Epidermal melanocyte (primary cell): ENCODE measurements at regions not wholly inside any gene's neighbourhood (a gene's known extent, or its start where the extent isn't known, plus 50 kb on each side); places are given as distances from the start of the nearest gene placed in this dataset.
"Not testable (repeated sequence)": the region's sequence is repeated elsewhere in the genome, so short reads cannot be mapped to it uniquely, and the experiment has no call there.

Experiments
- DNase-seq: peaks from one replicate; pipeline ENCODE4 v3.0.0; 2011; ENCODE audit warnings: low spot score; ENCODE audit not compliant: insufficient read length

DNA sequence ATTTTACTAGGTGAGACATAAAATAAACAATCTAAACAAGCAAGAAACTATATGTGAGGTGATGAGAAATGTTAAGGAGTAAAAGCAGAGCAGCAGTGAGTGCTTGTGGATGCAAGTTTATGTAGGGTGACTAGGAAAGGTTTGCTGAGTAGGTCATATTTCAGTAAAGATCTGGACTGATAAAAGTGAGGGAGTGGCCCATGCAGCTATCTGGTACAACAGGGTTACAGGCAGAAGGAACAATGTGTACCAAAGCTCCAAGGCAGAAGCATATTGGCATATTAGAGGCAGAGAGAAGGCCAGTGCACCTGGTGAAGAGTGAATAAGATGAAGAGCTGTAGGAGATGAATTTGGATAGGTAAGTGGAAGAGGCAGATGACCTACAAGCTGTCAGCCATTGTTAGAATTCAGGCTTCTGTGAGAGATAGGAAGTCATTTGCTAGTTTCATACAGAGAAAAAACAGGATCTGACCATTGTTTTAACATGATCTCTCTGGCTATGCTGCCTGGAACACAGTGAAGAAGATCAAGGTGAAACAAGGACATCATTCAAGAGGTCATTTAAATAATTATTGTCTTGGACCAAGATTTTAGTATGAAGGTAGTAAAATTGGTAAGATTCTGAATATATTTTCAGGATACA lies 274.6 kb downstream of the ANKRD50 start:
- DNase-seq = no peak

DNA sequence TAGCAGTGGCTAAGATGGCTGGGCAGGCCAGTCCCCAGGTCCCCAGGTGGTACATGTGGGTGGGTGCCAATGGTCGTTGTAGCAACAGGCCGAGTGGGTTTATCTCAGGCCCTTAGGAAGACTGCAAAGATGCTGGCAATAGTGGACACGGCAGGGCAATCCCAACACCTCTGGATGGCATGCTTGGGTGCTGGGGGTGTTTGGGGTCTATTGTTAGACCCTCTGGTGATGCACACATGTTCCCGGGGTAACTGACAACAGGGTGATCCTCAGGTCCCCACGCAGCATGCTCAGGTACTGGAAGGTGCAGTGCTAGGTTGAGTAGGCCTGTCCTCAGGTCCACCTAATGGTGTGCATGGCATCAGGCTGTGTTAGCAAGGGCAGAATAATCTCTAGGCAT lies 267.5 kb downstream of the ANKRD50 start:
- no peak for DNase-seq

DNA sequence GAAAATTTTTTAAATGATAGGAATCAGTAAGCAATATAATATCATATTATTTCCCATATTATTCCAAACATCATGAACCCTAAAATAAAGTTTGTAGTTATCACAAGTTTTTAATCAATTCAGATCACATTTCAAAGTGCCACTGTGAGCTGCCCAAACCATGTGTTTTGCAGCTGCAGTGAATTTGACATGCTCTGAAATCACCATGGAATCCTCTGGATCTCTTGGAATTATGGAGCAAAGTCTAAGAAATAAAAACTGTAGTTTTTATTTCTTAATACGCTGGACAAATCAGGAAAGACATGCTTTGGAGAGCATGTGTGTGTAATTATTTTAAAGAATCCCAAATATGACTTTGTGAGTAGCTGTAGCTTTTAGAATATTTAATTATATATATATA lies 262.7 kb downstream of the ANKRD50 start:
- no peak for DNase-seq

DNA sequence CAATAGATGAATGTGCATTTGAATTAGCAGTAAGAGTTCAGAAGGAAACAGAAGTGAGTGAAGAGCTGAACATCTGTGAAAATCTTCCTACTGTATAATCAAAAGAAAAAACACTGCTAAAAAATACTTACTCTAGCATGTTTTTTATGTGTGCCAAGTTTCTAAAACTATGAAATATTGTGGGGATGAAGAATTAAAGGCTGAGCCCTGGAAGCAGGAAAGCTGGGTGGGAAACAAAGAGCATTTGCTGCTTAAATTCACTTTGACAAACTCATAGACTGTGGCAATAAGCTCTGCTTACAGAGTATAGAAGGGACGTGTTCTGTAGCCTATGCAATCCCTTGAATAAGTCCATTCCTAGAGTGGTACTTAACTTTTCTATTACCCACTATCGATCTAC lies 261.7 kb downstream of the ANKRD50 start:
- DNase-seq = no peak

DNA sequence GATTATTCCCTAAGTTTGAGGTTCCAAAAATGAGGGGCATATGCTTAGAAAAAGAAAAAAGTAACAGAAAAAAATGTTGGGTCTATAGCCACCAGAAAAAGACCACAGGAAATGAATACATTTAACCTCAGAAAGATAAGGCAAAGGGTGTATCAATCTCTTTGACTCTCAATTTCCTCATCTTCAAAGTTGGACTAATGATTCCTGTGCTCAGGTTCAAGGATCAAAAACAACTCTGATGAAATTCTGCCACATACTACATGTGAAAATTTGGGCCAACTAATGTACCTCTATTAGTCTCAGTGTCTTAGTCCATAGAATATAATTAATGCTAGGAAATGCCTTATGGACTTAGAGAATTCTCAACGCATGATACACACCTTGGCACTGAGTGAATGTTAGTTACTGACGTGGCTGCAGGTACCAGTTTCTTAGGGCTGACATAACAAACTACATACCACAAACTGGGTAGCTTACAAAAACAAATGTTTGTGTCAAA lies 257.7 kb downstream of the ANKRD50 start:
- DNase-seq = no peak

DNA sequence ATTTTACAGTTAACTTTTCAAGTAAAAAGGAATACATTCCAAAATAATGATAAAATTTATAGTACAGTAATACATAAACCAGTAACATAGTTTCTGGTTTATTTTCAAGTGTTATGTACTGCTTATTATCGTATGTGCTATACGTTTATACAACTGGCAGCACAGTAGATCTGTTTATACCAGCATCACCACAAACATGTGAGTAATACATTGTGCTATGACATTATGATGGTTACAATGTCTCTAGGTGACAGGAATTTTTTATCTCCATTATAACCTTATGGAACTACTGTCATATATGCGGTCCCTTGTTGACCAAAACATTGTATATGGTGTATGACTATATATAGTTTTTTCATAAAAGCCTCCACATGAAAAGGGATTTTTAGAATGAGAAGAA lies 256.9 kb downstream of the ANKRD50 start:
- DNase-seq = no peak

DNA sequence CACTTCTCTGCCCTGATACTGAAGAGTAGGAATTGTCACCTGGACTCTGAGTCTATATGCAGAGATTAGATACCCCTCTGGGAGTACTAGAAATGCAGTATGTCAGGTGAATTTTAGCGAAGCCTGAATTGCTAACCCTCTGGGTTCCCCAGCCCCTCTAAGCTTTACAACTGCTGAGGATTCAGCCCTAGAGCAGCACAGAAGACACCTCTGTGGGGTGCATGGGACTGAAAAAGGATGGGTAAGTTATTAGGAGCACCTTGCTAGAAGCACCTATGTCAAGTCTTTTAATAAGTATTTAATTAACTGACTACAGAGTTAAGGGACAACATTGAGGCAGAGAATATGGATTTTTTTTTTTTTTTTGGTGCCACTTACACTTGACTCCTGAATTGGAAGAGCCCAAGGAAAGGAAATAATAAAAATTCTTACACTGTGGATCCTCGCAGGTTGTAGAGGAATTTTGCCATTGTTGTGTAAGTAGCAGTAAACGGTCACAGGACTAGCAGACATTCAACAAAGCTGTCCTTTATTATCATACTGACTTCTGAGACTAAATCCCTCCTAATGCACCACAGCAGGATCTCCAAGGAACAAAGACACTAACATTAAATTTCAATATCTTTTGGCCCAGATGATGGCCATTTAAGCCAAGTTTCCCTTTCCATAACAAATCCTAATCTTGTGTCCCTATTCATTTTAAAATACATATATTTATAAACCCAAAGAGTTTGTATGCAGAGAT lies 253.2 kb downstream of the ANKRD50 start:
- no peak for DNase-seq

DNA sequence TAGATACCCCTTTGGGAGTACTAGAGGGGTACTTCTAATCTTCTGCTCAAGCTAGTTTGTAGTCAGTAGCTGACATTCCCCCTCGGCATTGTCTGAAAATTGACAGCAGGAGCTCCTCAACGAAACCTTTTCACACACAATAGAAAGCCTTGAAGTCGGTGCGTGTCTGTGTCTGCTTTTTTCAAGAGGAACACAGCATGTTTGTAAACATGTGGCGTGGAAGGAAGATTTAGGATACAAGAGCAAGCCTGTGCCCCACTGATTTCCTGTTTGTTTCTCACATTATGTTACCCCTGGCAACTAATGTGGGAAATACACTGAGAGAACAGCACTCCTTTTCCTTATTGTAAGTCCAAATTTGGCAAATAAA lies 252.6 kb downstream of the ANKRD50 start:
- DNase-seq = peak; percentile 44

DNA sequence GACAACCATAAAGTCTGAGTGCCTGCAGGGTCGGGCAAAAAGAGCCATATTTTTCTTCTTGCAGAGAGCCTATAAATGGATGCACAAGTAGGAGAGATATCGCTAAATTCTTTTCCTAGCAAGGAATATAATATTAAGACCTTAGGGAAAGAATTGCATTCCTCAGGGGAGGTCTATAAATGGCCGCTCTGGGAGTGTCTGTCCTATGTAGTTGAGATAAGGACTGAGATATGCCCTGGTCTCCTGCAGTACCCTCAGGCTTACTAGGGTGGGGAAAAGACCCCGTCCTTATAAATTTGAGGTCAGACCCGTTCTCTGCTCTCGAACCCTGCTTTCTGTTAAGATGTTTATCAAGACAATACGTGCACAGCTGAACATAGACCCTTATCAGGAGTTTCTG lies 250.9 kb downstream of the ANKRD50 start:
- DNase-seq = not testable (repeated sequence)

DNA sequence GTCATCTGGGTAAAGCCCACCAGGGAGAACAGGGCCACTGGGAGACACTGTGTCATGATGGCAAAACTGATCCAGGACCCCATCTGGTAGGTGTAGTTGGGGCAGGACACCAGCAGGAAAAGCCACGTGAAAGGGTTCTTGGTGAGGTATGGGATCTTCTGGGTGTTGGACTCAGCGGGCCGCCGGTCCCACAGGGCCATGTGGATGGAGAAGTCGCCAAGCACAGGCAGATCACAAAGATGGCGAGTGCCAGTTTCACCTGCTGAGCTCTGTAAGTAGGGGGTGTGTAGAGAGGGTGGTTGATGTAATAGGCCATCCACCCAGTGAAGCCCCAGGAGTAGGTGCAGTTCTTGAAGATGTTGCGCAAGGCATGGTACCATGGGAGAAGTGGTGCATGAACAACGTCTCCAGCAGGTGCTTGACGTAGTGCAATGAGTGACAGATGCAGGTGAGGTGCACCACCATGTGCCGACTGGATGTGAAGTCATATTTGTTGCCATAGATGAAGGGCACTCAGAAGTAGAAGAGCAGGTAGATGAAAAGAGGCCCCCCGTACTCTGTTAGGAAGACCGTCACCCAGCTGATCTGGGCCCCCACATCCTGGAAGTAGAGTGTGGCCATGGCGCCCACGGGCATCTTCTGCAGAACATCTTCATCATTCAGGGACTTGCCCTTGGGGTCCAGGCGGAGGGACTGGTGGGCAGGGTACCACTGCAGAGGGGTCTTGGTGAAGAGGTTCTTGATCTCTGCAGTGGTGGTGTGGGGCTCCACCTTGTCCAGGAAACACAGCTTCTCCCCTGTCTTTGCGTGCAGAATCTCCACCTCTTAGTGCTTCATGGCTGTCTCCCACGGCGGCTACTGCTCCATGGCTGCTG lies 249.3 kb downstream of the ANKRD50 start:
- DNase-seq = no peak

DNA sequence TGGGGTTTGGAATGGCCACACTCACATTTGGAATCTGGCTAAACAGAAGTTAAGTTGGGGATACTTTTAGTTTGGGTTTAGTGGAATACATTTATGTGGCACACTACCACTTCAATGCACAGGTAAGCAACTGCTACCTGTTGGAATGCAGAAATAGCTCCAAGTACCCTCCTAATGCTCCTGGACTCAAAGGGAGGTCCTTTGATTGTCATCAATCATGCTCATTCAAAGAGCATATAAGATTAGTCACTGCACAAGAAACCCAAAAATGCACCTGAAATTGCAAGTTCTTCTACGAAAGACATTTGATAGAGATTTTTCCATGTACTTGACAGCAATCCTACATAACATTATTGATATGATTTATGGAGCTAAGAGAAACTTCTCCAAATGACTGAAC lies 247.7 kb downstream of the ANKRD50 start:
- no peak for DNase-seq

DNA sequence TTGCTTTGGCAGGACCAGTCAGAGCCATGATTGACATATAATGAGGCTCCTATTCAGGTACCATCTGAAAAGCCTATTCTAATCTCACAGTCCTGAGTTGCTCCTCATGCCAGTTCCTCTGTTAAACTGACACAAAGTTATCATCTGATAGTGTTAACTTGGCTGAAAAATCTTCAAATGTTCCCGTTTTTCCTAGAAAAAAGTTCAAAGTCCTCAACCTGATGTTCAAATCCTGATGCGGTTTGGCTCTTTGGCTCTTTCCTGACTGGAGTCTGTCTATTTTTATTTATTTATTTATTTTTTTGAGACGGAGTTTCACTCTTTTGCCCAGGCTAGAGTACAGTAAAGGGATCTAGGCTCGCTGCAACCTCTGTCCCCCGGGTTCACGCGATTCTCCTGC lies 244.2 kb downstream of the ANKRD50 start:
- DNase-seq = no peak

DNA sequence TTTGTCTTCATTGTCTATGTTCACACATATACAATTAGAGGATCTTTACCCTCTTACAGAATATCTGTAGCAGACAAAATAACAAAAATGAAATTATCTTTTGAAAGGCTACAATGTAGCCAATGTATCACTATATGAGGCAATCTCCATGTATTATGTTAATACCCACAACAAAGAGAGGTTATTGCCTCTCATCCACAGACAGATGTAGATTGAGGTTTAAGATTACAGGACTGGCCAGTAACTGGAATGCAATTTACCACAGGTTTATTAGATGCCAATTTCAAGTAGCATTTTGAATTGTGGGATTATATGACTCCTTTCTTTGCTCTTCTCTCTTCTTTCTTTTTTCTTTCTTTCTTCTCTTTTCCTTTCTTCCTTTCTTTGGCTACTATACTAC lies 242.6 kb downstream of the ANKRD50 start:
- DNase-seq = no peak

DNA sequence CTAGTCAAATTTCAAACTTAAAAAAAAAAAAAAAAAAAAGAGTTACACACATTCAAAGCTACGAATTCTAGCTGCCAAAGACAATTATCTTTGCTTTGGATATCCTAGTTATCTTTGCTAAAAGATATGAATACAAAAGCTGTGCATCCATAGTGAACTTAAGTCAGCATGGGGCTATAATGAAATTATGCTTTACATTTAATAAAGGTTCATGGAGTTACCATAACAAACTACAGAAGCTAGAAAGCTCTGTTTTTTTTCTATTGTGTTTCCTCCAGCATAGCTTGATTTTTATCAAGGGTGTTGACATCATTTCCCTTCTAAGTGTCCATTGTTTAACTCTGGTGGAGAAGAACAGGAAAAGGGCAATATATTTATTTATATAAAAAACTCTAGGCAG lies 234.1 kb downstream of the ANKRD50 start:
- no peak for DNase-seq

DNA sequence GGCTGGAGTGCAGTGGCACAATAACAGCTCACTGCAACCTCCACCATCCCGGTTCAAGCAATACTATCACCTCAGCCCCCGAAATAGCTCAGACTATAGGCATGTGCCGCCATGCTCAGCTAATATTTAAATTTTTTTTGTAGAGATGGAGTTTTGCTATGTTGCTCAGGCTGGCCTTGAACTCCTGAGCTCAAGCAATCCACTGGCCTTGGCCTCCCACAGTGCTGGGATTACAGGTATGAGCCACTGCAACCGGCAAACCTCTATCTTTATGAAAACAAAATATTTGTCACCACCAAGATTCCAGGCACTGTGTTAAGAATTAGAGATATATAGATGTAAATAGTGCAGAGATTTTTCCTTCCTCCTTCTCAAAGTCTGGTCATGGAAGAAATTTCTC lies 232.5 kb downstream of the ANKRD50 start:
- DNase-seq = no peak

DNA sequence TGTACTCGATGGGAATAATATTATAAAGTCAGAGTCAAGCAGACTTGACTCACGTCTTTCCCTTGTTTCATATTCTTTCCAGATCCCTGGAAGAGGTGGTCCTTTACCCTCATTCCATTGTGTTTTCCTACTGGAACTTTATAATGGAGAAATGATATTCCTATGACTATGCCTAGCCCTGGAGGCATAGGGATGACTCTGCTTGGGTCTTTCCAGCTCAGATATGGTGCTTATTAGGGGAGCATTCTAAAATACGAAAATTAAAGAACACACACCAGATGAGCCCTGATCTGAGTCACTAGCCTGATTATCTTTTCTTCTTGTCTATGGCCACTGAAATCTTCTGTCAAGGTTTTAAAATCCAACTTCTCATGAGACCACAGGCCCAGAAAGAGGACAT lies 231.4 kb downstream of the ANKRD50 start:
- no peak for DNase-seq

DNA sequence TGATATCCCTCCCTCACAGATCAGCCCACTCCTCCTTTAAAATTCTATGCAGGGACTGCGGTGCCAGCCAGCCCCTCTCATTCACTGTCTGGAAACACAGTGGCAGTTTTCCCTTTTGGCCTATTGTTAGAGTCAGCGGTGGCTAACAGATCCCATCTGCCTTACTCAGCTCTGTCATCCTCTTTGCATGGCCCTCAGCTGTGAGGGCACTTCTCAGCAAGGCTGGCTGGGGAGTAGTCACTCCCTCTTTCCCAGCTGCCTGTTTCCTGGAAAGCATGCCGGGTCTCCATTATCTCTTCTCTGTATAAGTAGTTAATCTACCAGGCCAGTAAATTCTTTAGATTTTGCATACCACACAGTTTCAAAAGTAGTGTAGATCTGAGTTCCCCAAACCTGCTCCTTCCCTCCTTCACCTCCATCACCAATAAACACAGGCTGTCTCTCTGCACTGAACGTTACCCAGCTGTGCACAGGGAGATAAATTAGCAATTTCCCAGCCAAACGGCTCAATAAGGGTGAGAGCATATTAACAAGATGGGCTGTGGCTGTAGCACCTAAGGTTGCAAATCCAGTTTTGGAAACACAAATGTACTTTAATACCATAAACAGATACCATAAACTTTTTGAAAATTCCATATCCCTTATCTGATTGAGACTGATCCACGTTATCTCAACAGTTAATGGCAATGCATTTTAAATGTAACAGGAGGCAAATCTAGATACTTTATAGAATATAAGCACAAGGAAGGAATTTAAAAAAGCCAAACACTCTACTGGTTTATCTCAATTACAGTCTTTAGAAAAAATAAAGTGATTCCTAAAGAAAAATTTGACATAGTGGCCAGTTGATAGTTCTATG lies 229.3 kb downstream of the ANKRD50 start:
- DNase-seq = no peak

DNA sequence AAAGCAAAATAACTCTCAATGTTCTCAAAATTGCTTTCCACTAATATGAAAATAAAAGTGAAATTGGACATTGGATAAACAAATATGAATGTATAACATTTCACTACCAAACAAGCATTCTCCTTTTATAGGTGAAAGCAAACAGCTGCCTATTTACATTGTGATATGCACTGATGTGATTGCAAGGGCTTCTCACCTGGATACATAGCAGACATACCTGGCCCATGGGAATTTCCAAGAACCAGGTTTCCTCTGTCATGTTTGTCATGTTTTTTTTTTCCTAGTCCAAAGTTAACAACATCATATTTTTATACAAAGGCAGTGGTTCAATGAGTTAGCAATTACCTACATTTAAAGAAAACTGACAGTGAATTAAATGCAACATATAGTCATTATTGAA lies 228.5 kb downstream of the ANKRD50 start:
- DNase-seq = no peak

DNA sequence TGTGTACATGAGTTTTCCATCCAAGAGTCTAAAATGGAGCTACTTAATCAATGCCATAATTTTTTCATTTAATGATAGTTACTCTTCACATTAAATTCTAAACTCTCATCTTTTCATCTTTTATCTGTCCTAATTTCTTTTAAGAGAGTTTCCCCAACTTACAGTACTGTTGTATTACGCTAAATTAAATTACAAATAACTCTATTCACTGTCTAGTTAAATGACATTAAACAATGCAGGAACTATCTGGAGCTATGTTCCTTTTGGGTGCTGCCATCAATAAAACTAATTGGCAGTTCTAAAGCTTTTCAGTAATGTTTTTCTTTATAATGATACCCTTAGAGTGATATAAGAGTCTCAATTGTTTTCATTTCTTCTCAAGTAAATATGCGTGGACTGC lies 227.6 kb downstream of the ANKRD50 start:
- no peak for DNase-seq

DNA sequence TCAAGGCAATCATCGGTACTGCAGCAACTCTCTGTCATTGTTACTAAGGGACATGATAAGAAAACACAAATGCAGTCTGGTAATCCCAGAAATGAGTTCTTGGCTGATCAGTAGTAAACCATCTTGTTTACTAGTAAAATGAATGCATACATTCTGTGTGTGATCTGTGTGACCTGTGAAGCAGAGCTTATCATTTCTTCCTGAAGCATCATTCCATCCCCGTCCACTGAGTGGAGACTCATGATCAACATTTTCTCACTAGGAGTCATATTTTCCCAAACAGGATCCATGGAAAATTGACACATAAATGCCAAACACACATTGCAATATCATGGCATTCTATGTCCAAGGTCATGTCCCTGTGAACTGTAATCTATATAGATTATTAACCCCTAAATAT lies 226.1 kb downstream of the ANKRD50 start:
- DNase-seq = no peak

DNA sequence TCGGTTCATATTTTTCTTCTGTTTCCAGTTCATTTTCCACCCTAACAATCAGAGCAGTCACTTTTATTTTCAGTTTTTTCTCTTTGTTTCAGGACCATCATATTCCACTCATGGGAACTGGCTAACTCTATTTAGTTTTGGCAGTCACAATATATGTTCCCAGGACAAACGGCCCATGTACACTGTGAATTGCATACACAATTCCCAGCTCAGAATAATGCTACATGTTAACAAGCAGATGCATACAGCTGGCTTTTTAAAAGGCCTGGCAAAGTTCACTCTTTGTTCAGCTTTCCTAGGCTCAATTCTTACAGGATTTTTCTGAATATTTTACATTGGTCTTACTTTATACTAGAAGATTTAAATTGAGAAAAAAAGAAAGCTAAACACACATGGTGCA lies 224.9 kb downstream of the ANKRD50 start:
- DNase-seq = no peak
